GM23338 (cell line): ENCODE measurements at regions not wholly inside any gene's neighbourhood (a gene's known extent, or its start where the extent isn't known, plus 50 kb on each side); places are given as distances from the start of the nearest gene placed in this dataset.

Experiments used
- CREB1 ChIP-seq: fragments of 250-450 bp; sonication (Bioruptor Pico); IDR thresholded peaks from 2 replicates; pipeline ENCODE4 v1.5.0; 2020; ENCODE audit warnings: low read depth, mild to moderate bottlenecking, moderate library complexity
- CTCF ChIP-seq, 2 experiments: fragments of 200-600 bp in 1 of 2; sonication (generic) in 1 of 2; conservative IDR thresholded peaks; 2 replicates each; pipeline versions ENCODE4 v1.5.1 to v1.6.1; 2016 to 2017; ENCODE audit warnings: antibody characterized with exemption in 2 of 2, low read depth in 2 of 2, mild to moderate bottlenecking in 2 of 2, moderate library complexity in 1 of 2
- ETS1 ChIP-seq: IDR thresholded peaks from 2 replicates; pipeline ENCODE4 v1.6.1; 2016; ENCODE audit warnings: antibody characterized with exemption
- EZH2 ChIP-seq: fragments of 200-600 bp; sonication (generic); IDR thresholded peaks from one replicate; pipeline ENCODE4 v1.8.0; 2017; ENCODE audit warnings: antibody characterized with exemption, mild to moderate bottlenecking, low read depth; ENCODE audit not compliant: unreplicated experiment
- EZH2phosphoT487 ChIP-seq: fragments of 200-600 bp; sonication (generic); IDR thresholded peaks from one replicate; pipeline ENCODE4 v1.8.1; 2018; ENCODE audit warnings: antibody characterized with exemption; ENCODE audit not compliant: unreplicated experiment
- POLR2AphosphoS5 ChIP-seq: IDR thresholded peaks from 2 replicates; pipeline ENCODE4 v1.6.1; 2016; ENCODE audit warnings: antibody characterized with exemption, low read depth
- REST ChIP-seq: IDR thresholded peaks from one replicate; pipeline ENCODE4 v1.6.1; 2018; ENCODE audit warnings: antibody characterized with exemption; ENCODE audit not compliant: unreplicated experiment
- STAT1 ChIP-seq: IDR thresholded peaks from one replicate; pipeline ENCODE4 v1.6.1; 2016; ENCODE audit warnings: antibody characterized with exemption; ENCODE audit not compliant: unreplicated experiment
- ZNF331 ChIP-seq: fragments of 250-450 bp; sonication (Bioruptor Pico); IDR thresholded peaks from 2 replicates; pipeline ENCODE4 v1.5.0; 2020; ENCODE audit warnings: low read depth, mild to moderate bottlenecking, moderate library complexity

- no peak for TF ChIP-seq CTCF (conservative IDR thresholded peaks at IDR 0.05; ENCODE audit: low read depth in 2 of 2)
- no peak for TF ChIP-seq POLR2AphosphoS5
- no peak for TF ChIP-seq EZH2phosphoT487
- no peak for TF ChIP-seq EZH2
- no peak for TF ChIP-seq CREB1
- TF ChIP-seq ZNF331 = no peak
- TF ChIP-seq ETS1 = no peak
- TF ChIP-seq STAT1 = no peak
- no peak for TF ChIP-seq REST
Measured at GRCh38 chr17:77618173-77618572, 340.3 kb upstream of the TNRC6C start.
